Testis (tissue), 2 donors: ENCODE measurements at regions not wholly inside any gene's neighbourhood (a gene's known extent, or its start where the extent isn't known, plus 50 kb on each side); places are given as distances from the start of the nearest gene placed in this dataset.

Experiments
- DNase-seq: peaks from one replicate; pipeline ENCODE4 v3.0.0-alpha.2; 2019
- H3K27ac ChIP-seq, 2 donors: fragments of 200-600 bp; sonication (generic); one replicate each; pipeline ENCODE4 v1.5.1; 2019
- H3K27me3 ChIP-seq: fragments of 200-600 bp; sonication (generic); one replicate; pipeline ENCODE4 v1.5.1; 2019
- H3K36me3 ChIP-seq: fragments of 200-600 bp; sonication (generic); one replicate; pipeline ENCODE4 v1.5.1; 2017; ENCODE audit warnings: low read depth; ENCODE audit errors: missing control alignments
- H3K4me1 ChIP-seq: fragments of 200-600 bp; sonication (generic); one replicate; pipeline ENCODE4 v1.5.1; 2019
- H3K4me3 ChIP-seq, 2 donors: fragments of 200-600 bp; sonication (generic); one replicate each; pipeline ENCODE4 v1.5.1; 2017 to 2019
- H3K9me3 ChIP-seq: fragments of 200-600 bp; sonication (generic); one replicate; pipeline ENCODE4 v1.5.1; 2017
- CTCF ChIP-seq, 3 experiments: fragments of 450-650 bp in 2 of 3; fragments of 200-600 bp in 1 of 3; sonication (generic) in 1 of 3; IDR thresholded peaks; one replicate each; pipeline ENCODE4 v1.5.1; 2016 to 2019; ENCODE audit warnings: antibody characterized with exemption in 3 of 3, mild to moderate bottlenecking in 2 of 3, moderate library complexity in 1 of 3
- POLR2A ChIP-seq: fragments of 450-650 bp; IDR thresholded peaks from one replicate; pipeline ENCODE4 v1.6.1; 2017; ENCODE audit warnings: antibody characterized with exemption, mild to moderate bottlenecking, moderate library complexity
- WGBS, 2 donors: methylation state at CpG; one replicate each; pipeline ENCODE4 v1.1.5; 2018; 5-methylcytosine and 5-hydroxymethylcytosine counted together
- intact Hi-C: fragments of 100-400 bp; cut with DNase I; formaldehyde crosslinking; loops from one replicate; pipeline ENCODE4 v1.15.1; 2023; ENCODE audit warnings: low total_unique reads

- H3K4me3 ChIP-seq = no peak overlapping the region
- intact Hi-C loops = no loop called here
- no peaks in the 10 kb centered on the region for H3K27me3 ChIP-seq
- 86 to 87% methylated on average over 4 of the region's 4 CpGs for WGBS, 2 donors
- H3K36me3 ChIP-seq = no peaks in the 10 kb centered on the region
- H3K9me3 ChIP-seq = no peaks in the 10 kb centered on the region
- TF ChIP-seq POLR2A = no peak
- TF ChIP-seq CTCF (IDR thresholded peaks at IDR 0.05) = no peak
- no peaks in the 10 kb centered on the region for H3K4me1 ChIP-seq
- DNase-seq = no peak
- H3K27ac ChIP-seq = no peak overlapping the region
These were observed 92.7 kb upstream of the KLF12 start for GRCh38 chr13:74226791-74227475.

- TF ChIP-seq CTCF (IDR thresholded peaks at IDR 0.05) (no peak), POLR2A (no peak)
- DNase-seq = no peak
- H3K4me3 ChIP-seq = no peak overlapping the region
- no peak overlapping the region for H3K27ac ChIP-seq
- H3K4me1 ChIP-seq = no peaks in the 10 kb centered on the region
- intact Hi-C loops = no loop called here
- H3K36me3 ChIP-seq = no peaks in the 10 kb centered on the region
- no peaks in the 10 kb centered on the region for H3K9me3 ChIP-seq
- 51 to 55% methylated on average over 2 of the region's 2 CpGs for WGBS, 2 donors
- no peaks in the 10 kb centered on the region for H3K27me3 ChIP-seq
These were observed 87.5 kb upstream of the KLF12 start for GRCh38 chr13:74221752-74222151.

GRCh38 chr13:74219566-74219965, 85.4 kb upstream of the KLF12 start:
- H3K4me3 ChIP-seq = no peak overlapping the region
- 72 to 86% methylated on average over 2 of the region's 2 CpGs for WGBS, 2 donors
- no peaks in the 10 kb centered on the region for H3K9me3 ChIP-seq
- no peaks in the 10 kb centered on the region for H3K4me1 ChIP-seq
- intact Hi-C loops = no loop called here
- H3K27ac ChIP-seq = no peak overlapping the region
- H3K27me3 ChIP-seq = no peaks in the 10 kb centered on the region
- no peaks in the 10 kb centered on the region for H3K36me3 ChIP-seq
- TF ChIP-seq CTCF (IDR thresholded peaks at IDR 0.05) (no peak), POLR2A (no peak)
- no peak for DNase-seq

- H3K9me3 ChIP-seq = no peaks in the 10 kb centered on the region
- no peaks in the 10 kb centered on the region for H3K36me3 ChIP-seq
- TF ChIP-seq POLR2A = no peak
- TF ChIP-seq CTCF (IDR thresholded peaks at IDR 0.05) = no peak
- intact Hi-C loops = no loop called here
- H3K4me1 ChIP-seq = no peaks in the 10 kb centered on the region
- no peaks in the 10 kb centered on the region for H3K27me3 ChIP-seq
- no peak overlapping the region for H3K4me3 ChIP-seq
- H3K27ac ChIP-seq = no peak overlapping the region
- WGBS, 2 donors = 82 to 86% methylated on average over 7 of the region's 7 CpGs
- no peak for DNase-seq
These were observed 84.1 kb upstream of the KLF12 start for GRCh38 chr13:74218291-74218690.

- no peak for DNase-seq
- no peak for TF ChIP-seq CTCF (IDR thresholded peaks at IDR 0.05)
- no peak for TF ChIP-seq POLR2A
- intact Hi-C loops = no loop called here
- no peaks in the 10 kb centered on the region for H3K36me3 ChIP-seq
- H3K4me3 ChIP-seq = no peak overlapping the region
- H3K27me3 ChIP-seq = no peaks in the 10 kb centered on the region
- H3K9me3 ChIP-seq = no peaks in the 10 kb centered on the region
- 94 to 97% methylated on average over 1 of the region's 1 CpG for WGBS, 2 donors
- H3K4me1 ChIP-seq = no peaks in the 10 kb centered on the region
- H3K27ac ChIP-seq = no peak overlapping the region
These were observed 83.6 kb upstream of the KLF12 start for GRCh38 chr13:74217811-74218210.
